GM23338 (cell line): ENCODE measurements at regions not wholly inside any gene's neighbourhood (a gene's known extent, or its start where the extent isn't known, plus 50 kb on each side); places are given as distances from the start of the nearest gene placed in this dataset.

ENCODE experiments used
- ATAC-seq: fragments of 200-7000 bp; cut with Tn5 transposase; 3 replicates; pipeline ENCODE4 v1.9.1; 2020
- DNase-seq: peaks from one replicate; pipeline ENCODE4 v3.0.0-alpha.2; 2015; ENCODE audit warnings: low spot score
- H2AFZ ChIP-seq: fragments of 200-600 bp; sonication (generic); 2 replicates; pipeline ENCODE4 v1.8.0; 2016; ENCODE audit warnings: antibody characterized with exemption, mild to moderate bottlenecking, moderate library complexity
- H3F3A ChIP-seq: fragments of 200-600 bp; sonication (generic); replicated peaks from 2 replicates; pipeline ENCODE4 v1.8.0; 2017; ENCODE audit warnings: antibody characterized with exemption, mixed run types, low read depth
- H3K27ac ChIP-seq: fragments of 200-600 bp; sonication (generic); 2 replicates; pipeline ENCODE4 v1.6.1; 2016; ENCODE audit warnings: low read depth
- H3K27me3 ChIP-seq: fragments of 200-600 bp; sonication (generic); 2 replicates; pipeline ENCODE4 v1.8.0; 2016; ENCODE audit warnings: mild to moderate bottlenecking, mixed run types, moderate library complexity; ENCODE audit not compliant: insufficient read depth
- H3K36me3 ChIP-seq: fragments of 200-600 bp; sonication (generic); 2 replicates; pipeline ENCODE4 v1.8.0; 2016; ENCODE audit warnings: mild to moderate bottlenecking; ENCODE audit not compliant: insufficient read depth
- H3K4me1 ChIP-seq: fragments of 200-600 bp; sonication (generic); 2 replicates; pipeline ENCODE4 v1.8.0; 2016; ENCODE audit warnings: mild to moderate bottlenecking, moderate library complexity; ENCODE audit not compliant: insufficient read depth
- H3K4me2 ChIP-seq: fragments of 200-600 bp; sonication (generic); 2 replicates; pipeline ENCODE4 v1.7.1; 2017; ENCODE audit warnings: mixed run types
- H3K4me3 ChIP-seq: fragments of 200-600 bp; sonication (generic); 2 replicates; pipeline ENCODE4 v1.6.1; 2016; ENCODE audit warnings: mixed run types
- H3K79me2 ChIP-seq: fragments of 200-600 bp; sonication (generic); replicated peaks from 2 replicates; pipeline ENCODE4 v1.8.0; 2017; ENCODE audit warnings: mild to moderate bottlenecking; ENCODE audit not compliant: insufficient read depth
- H3K9me2 ChIP-seq: fragments of 200-600 bp; sonication (generic); 2 replicates; pipeline ENCODE4 v1.8.0; 2017; ENCODE audit not compliant: insufficient read depth
- H4K20me1 ChIP-seq: fragments of 200-600 bp; sonication (generic); replicated peaks from 2 replicates; pipeline ENCODE4 v1.8.0; 2017; ENCODE audit warnings: mild to moderate bottlenecking; ENCODE audit not compliant: insufficient read depth
- H3K27ac Mint-ChIP-seq: 2 replicates; pipeline ENCODE4 v1.8.0; 2020; ENCODE audit warnings: inconsistent platforms, mild to moderate bottlenecking, moderate library complexity, mixed read lengths
- H3K27me3 Mint-ChIP-seq: 3 replicates; pipeline ENCODE4 v1.8.0; 2022; ENCODE audit warnings: low read depth, mild to moderate bottlenecking, moderate library complexity, mixed read lengths, inconsistent platforms; ENCODE audit not compliant: insufficient read depth, poor library complexity
- H3K36me3 Mint-ChIP-seq: 3 replicates; pipeline ENCODE4 v1.8.0; 2021; ENCODE audit warnings: low read depth, mild to moderate bottlenecking, inconsistent platforms, moderate library complexity, mixed read lengths
- H3K4me1 Mint-ChIP-seq: 3 replicates; pipeline ENCODE4 v1.8.0; 2020; ENCODE audit warnings: mild to moderate bottlenecking, inconsistent platforms, mixed read lengths
- H3K4me3 Mint-ChIP-seq: 3 replicates; pipeline ENCODE4 v1.8.0; 2021; ENCODE audit warnings: moderate library complexity, mild to moderate bottlenecking, inconsistent platforms, mixed read lengths
- H3K9me3 Mint-ChIP-seq: 3 replicates; pipeline ENCODE4 v1.8.0; 2020; ENCODE audit warnings: moderate library complexity, mild to moderate bottlenecking, inconsistent platforms, mixed read lengths
- CREB1 ChIP-seq: fragments of 250-450 bp; sonication (Bioruptor Pico); IDR thresholded peaks from 2 replicates; pipeline ENCODE4 v1.5.0; 2020; ENCODE audit warnings: low read depth, mild to moderate bottlenecking, moderate library complexity
- ETS1 ChIP-seq: IDR thresholded peaks from 2 replicates; pipeline ENCODE4 v1.6.1; 2016; ENCODE audit warnings: antibody characterized with exemption
- EZH2 ChIP-seq: fragments of 200-600 bp; sonication (generic); IDR thresholded peaks from one replicate; pipeline ENCODE4 v1.8.0; 2017; ENCODE audit warnings: antibody characterized with exemption, mild to moderate bottlenecking, low read depth; ENCODE audit not compliant: unreplicated experiment
- EZH2phosphoT487 ChIP-seq: fragments of 200-600 bp; sonication (generic); IDR thresholded peaks from one replicate; pipeline ENCODE4 v1.8.1; 2018; ENCODE audit warnings: antibody characterized with exemption; ENCODE audit not compliant: unreplicated experiment
- JUNB ChIP-seq: IDR thresholded peaks from one replicate; pipeline ENCODE4 v1.6.1; 2016; ENCODE audit warnings: antibody characterized with exemption; ENCODE audit not compliant: unreplicated experiment
- NANOG ChIP-seq: IDR thresholded peaks from 2 replicates; pipeline ENCODE4 v1.6.1; 2016; ENCODE audit warnings: antibody characterized with exemption, borderline replicate concordance
- POLR2AphosphoS5 ChIP-seq: IDR thresholded peaks from 2 replicates; pipeline ENCODE4 v1.6.1; 2016; ENCODE audit warnings: antibody characterized with exemption, low read depth
- REST ChIP-seq: IDR thresholded peaks from one replicate; pipeline ENCODE4 v1.6.1; 2018; ENCODE audit warnings: antibody characterized with exemption; ENCODE audit not compliant: unreplicated experiment
- STAT1 ChIP-seq: IDR thresholded peaks from one replicate; pipeline ENCODE4 v1.6.1; 2016; ENCODE audit warnings: antibody characterized with exemption; ENCODE audit not compliant: unreplicated experiment
- ZNF114 ChIP-seq: fragments of 250-450 bp; sonication (Bioruptor Pico); IDR thresholded peaks from 2 replicates; pipeline ENCODE4 v1.5.0; 2020; ENCODE audit warnings: mild to moderate bottlenecking, moderate library complexity
- ZNF331 ChIP-seq: fragments of 250-450 bp; sonication (Bioruptor Pico); IDR thresholded peaks from 2 replicates; pipeline ENCODE4 v1.5.0; 2020; ENCODE audit warnings: low read depth, mild to moderate bottlenecking, moderate library complexity
- TF ChIP-seq, protein P1 (sequence below), 2 experiments: fragments of 200-600 bp in 1 of 2; sonication (generic) in 1 of 2; conservative IDR thresholded peaks; 2 replicates each; pipeline versions ENCODE4 v1.5.1 to v1.6.1; 2016 to 2017; ENCODE audit warnings: antibody characterized with exemption in 2 of 2, low read depth in 2 of 2, mild to moderate bottlenecking in 2 of 2, moderate library complexity in 1 of 2
- TF ChIP-seq, protein P2 (sequence below): fragments of 250-450 bp; sonication (Bioruptor Pico); IDR thresholded peaks from 2 replicates; pipeline ENCODE4 v1.5.0; 2020; ENCODE audit warnings: mild to moderate bottlenecking, moderate library complexity

DNA sequence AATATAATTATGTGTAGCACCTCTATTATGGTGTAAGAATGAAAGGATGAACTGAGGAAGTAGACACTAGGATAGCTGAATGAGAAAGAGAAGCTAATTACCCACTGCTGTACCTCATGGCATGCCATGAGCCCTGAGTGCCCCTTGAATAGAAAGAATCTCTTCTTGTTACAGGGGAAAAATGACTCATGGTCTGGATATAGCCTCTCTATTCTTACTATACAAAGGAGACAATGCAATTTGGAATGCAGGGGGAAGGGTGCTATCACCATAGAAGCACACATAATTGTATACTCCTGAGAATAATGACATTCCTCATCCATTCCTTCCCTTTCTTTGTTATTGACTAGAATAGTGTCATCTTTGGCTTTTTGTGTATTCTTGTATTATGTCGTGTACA is 385.2 kb downstream of the CDH7 start:
- H3K4me2 ChIP-seq: no peak overlapping the region
- H3K4me1 ChIP-seq: no peaks in the 10 kb centered on the region
- peaks cover 12% of the 10 kb centered on the region for H3K9me2 ChIP-seq
- H3K4me3 ChIP-seq: no peak overlapping the region
- H3K36me3 ChIP-seq: no peaks in the 10 kb centered on the region
- Mint-ChIP-seq H3K4me1 (peaks cover 9% of the 10 kb centered on the region; the same call in 2 of the 3 replicates), H3K27me3 (no peaks in the 10 kb centered on the region), H3K9me3 (no peaks in the 10 kb centered on the region; the same call in 2 of the 3 replicates), H3K36me3 (no peaks in the 10 kb centered on the region), H3K27ac (0 out of 2 replicates have a peak overlapping the region, but pooled peaks have one; percentile 28), H3K4me3 (no peak overlapping the region)
- no peaks in the 10 kb centered on the region for H3K27me3 ChIP-seq
- H3K27ac ChIP-seq: no peak overlapping the region
- no peaks in the 10 kb centered on the region for H3F3A ChIP-seq
- H2AFZ ChIP-seq: no peak overlapping the region
- DNase-seq (peak; percentile 67), ATAC-seq (peak; percentile 71)
- TF ChIP-seq EZH2: no peak
- TF ChIP-seq, protein P1, sequence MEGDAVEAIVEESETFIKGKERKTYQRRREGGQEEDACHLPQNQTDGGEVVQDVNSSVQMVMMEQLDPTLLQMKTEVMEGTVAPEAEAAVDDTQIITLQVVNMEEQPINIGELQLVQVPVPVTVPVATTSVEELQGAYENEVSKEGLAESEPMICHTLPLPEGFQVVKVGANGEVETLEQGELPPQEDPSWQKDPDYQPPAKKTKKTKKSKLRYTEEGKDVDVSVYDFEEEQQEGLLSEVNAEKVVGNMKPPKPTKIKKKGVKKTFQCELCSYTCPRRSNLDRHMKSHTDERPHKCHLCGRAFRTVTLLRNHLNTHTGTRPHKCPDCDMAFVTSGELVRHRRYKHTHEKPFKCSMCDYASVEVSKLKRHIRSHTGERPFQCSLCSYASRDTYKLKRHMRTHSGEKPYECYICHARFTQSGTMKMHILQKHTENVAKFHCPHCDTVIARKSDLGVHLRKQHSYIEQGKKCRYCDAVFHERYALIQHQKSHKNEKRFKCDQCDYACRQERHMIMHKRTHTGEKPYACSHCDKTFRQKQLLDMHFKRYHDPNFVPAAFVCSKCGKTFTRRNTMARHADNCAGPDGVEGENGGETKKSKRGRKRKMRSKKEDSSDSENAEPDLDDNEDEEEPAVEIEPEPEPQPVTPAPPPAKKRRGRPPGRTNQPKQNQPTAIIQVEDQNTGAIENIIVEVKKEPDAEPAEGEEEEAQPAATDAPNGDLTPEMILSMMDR (conservative IDR thresholded peaks at IDR 0.05; ENCODE audit: low read depth in 2 of 2): no peak
- no peak for TF ChIP-seq NANOG
- no peak for TF ChIP-seq POLR2AphosphoS5
- TF ChIP-seq EZH2phosphoT487: no peak
- no peak for TF ChIP-seq REST
- TF ChIP-seq ZNF331: no peak
- no peak for TF ChIP-seq JUNB
- no peak for TF ChIP-seq ETS1
- TF ChIP-seq CREB1: no peak
- no peak for TF ChIP-seq ZNF114 (CRISPR knock-in tag)
- TF ChIP-seq, protein P2, sequence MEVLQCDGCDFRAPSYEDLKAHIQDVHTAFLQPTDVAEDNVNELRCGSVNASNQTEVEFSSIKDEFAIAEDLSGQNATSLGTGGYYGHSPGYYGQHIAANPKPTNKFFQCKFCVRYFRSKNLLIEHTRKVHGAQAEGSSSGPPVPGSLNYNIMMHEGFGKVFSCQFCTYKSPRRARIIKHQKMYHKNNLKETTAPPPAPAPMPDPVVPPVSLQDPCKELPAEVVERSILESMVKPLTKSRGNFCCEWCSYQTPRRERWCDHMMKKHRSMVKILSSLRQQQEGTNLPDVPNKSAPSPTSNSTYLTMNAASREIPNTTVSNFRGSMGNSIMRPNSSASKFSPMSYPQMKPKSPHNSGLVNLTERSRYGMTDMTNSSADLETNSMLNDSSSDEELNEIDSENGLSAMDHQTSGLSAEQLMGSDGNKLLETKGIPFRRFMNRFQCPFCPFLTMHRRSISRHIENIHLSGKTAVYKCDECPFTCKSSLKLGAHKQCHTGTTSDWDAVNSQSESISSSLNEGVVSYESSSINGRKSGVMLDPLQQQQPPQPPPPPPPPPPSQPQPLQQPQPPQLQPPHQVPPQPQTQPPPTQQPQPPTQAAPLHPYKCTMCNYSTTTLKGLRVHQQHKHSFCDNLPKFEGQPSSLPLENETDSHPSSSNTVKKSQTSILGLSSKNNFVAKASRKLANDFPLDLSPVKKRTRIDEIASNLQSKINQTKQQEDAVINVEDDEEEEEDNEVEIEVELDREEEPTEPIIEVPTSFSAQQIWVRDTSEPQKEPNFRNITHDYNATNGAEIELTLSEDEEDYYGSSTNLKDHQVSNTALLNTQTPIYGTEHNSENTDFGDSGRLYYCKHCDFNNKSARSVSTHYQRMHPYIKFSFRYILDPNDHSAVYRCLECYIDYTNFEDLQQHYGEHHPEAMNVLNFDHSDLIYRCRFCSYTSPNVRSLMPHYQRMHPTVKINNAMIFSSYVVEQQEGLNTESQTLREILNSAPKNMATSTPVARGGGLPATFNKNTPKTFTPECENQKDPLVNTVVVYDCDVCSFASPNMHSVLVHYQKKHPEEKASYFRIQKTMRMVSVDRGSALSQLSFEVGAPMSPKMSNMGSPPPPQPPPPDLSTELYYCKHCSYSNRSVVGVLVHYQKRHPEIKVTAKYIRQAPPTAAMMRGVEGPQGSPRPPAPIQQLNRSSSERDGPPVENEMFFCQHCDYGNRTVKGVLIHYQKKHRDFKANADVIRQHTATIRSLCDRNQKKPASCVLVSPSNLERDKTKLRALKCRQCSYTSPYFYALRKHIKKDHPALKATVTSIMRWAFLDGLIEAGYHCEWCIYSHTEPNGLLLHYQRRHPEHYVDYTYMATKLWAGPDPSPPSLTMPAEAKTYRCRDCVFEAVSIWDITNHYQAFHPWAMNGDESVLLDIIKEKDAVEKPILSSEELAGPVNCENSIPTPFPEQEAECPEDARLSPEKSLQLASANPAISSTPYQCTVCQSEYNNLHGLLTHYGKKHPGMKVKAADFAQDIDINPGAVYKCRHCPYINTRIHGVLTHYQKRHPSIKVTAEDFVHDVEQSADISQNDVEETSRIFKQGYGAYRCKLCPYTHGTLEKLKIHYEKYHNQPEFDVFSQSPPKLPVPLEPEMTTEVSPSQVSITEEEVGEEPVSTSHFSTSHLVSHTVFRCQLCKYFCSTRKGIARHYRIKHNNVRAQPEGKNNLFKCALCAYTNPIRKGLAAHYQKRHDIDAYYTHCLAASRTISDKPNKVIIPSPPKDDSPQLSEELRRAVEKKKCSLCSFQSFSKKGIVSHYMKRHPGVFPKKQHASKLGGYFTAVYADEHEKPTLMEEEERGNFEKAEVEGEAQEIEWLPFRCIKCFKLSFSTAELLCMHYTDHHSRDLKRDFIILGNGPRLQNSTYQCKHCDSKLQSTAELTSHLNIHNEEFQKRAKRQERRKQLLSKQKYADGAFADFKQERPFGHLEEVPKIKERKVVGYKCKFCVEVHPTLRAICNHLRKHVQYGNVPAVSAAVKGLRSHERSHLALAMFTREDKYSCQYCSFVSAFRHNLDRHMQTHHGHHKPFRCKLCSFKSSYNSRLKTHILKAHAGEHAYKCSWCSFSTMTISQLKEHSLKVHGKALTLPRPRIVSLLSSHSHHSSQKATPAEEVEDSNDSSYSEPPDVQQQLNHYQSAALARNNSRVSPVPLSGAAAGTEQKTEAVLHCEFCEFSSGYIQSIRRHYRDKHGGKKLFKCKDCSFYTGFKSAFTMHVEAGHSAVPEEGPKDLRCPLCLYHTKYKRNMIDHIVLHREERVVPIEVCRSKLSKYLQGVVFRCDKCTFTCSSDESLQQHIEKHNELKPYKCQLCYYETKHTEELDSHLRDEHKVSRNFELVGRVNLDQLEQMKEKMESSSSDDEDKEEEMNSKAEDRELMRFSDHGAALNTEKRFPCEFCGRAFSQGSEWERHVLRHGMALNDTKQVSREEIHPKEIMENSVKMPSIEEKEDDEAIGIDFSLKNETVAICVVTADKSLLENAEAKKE (CRISPR knock-in tag): no peak
- no peak for TF ChIP-seq STAT1
- no peaks in the 10 kb centered on the region for H3K79me2 ChIP-seq
- H4K20me1 ChIP-seq: no peaks in the 10 kb centered on the region
